Neural cell (in vitro differentiated cells): ENCODE measurements at regions not wholly inside any gene's neighbourhood (a gene's known extent, or its start where the extent isn't known, plus 50 kb on each side); places are given as distances from the start of the nearest gene placed in this dataset.

Experiments used
- H2AFZ ChIP-seq: fragments of 200-600, 300-800 bp; sonication (generic), shearing (Covaris generic); 2 replicates; pipeline ENCODE4 v1.6.0; 2014; ENCODE audit warnings: low read depth, mild to moderate bottlenecking, antibody characterized with exemption, low read length, moderate library complexity
- H3F3A ChIP-seq: fragments of 200-600 bp; shearing (Covaris generic); 2 replicates; pipeline ENCODE4 v1.6.1; 2016; ENCODE audit warnings: mild to moderate bottlenecking, moderate library complexity, mixed read lengths, antibody characterized with exemption, low read length; ENCODE audit not compliant: insufficient read depth, poor library complexity, severe bottlenecking
- H3K27ac ChIP-seq: fragments of 200-600, 300-800 bp; sonication (generic), shearing (Covaris generic); 2 replicates; pipeline ENCODE4 v1.5.1; 2014; ENCODE audit warnings: mild to moderate bottlenecking, low read length, moderate library complexity
- H3K27me3 ChIP-seq: fragments of 300-800, 200-600 bp; sonication (generic), shearing (Covaris generic); 2 replicates; pipeline ENCODE4 v1.6.0; 2014; ENCODE audit warnings: mild to moderate bottlenecking, low read depth, low read length, moderate library complexity; ENCODE audit not compliant: insufficient read depth
- H3K36me3 ChIP-seq: fragments of 300-800, 200-600 bp; sonication (generic), shearing (Covaris generic); 2 replicates; pipeline ENCODE4 v1.5.1; 2014; ENCODE audit warnings: mild to moderate bottlenecking, antibody characterized with exemption, low read length, moderate library complexity; ENCODE audit not compliant: insufficient read depth
- H3K4me2 ChIP-seq: fragments of 300-800, 200-600 bp; sonication (generic), shearing (Covaris generic); 2 replicates; pipeline ENCODE4 v1.6.0; 2014; ENCODE audit warnings: mild to moderate bottlenecking, low read length
- H3K4me3 ChIP-seq: fragments of 300-800, 200-600 bp; sonication (generic), shearing (Covaris generic); 2 replicates; pipeline ENCODE4 v1.5.1; 2014; ENCODE audit warnings: mild to moderate bottlenecking, low read length, moderate library complexity
- H3K79me2 ChIP-seq: fragments of 200-600 bp; shearing (Covaris generic); replicated peaks from 2 replicates; pipeline ENCODE4 v1.6.0; 2014; ENCODE audit warnings: mild to moderate bottlenecking, low read length, moderate library complexity; ENCODE audit not compliant: insufficient read depth
- H3K9ac ChIP-seq: fragments of 300-800, 200-600 bp; sonication (generic), shearing (Covaris generic); 2 replicates; pipeline ENCODE4 v1.6.1; 2016; ENCODE audit warnings: mild to moderate bottlenecking, low read length, mixed read lengths
- H3K9me2 ChIP-seq: fragments of 200-600 bp; shearing (Covaris generic); 2 replicates; pipeline ENCODE4 v1.6.1; 2016; ENCODE audit warnings: mild to moderate bottlenecking, low read length, mixed read lengths; ENCODE audit not compliant: insufficient read depth
- H3K9me3 ChIP-seq: fragments of 200-600, 300-800 bp; sonication (generic), shearing (Covaris generic); 2 replicates; pipeline ENCODE4 v1.6.1; 2016; ENCODE audit warnings: mild to moderate bottlenecking, mixed run types, low read length, moderate library complexity, mixed read lengths
- H4K20me1 ChIP-seq: fragments of 200-600 bp; shearing (Covaris generic); 2 replicates; pipeline ENCODE4 v1.6.1; 2016; ENCODE audit warnings: mild to moderate bottlenecking, mixed run types; ENCODE audit not compliant: insufficient read depth
- EZH2 ChIP-seq: fragments of 200-600, 300-800 bp; shearing (Covaris generic), sonication (generic); IDR thresholded peaks from 2 replicates; pipeline ENCODE4 v1.6.1; 2014; ENCODE audit warnings: antibody characterized with exemption, low read length, borderline replicate concordance, mild to moderate bottlenecking; ENCODE audit not compliant: insufficient read depth, poor library complexity, severe bottlenecking
- MXI1 ChIP-seq: fragments of 450-650 bp; conservative IDR thresholded peaks from 2 replicates; pipeline ENCODE4 v1.6.1; 2014; ENCODE audit warnings: antibody characterized with exemption, mild to moderate bottlenecking; ENCODE audit not compliant: poor library complexity, severe bottlenecking
- POLR2AphosphoS5 ChIP-seq: IDR thresholded peaks from 2 replicates; pipeline ENCODE4 v1.6.1; 2012
- SMC3 ChIP-seq: fragments of 450-650 bp; conservative IDR thresholded peaks from 2 replicates; pipeline ENCODE4 v1.6.1; 2014; ENCODE audit warnings: antibody characterized with exemption, mild to moderate bottlenecking, moderate library complexity; ENCODE audit not compliant: poor library complexity
- TF ChIP-seq, protein P1 (sequence below): IDR thresholded peaks from 2 replicates; pipeline ENCODE4 v1.6.1; 2012; ENCODE audit warnings: borderline replicate concordance
- TF ChIP-seq, protein P2 (sequence below): fragments of 450-650 bp; IDR thresholded peaks from 2 replicates; pipeline ENCODE4 v1.5.1; 2014; ENCODE audit warnings: antibody characterized with exemption, mild to moderate bottlenecking, moderate library complexity; ENCODE audit not compliant: poor library complexity, severe bottlenecking

DNA sequence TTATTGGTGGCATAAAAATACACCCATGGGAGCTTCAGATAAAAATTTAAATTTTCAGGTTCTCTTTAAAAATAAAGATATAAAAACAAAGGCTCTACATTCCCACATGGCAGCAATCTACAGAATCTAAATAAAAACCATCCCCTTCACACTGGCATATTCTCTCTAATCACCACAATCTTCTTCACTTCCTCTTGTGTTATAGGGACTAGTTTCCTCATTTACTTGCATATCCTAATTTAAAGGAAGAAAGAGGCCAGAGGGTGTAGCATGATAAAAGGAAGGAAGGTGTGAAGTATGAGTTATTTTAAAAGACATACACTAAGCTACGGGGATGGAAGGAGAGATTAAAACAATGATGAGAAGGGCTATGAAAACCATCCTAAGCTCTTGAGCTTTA lies 390.5 kb downstream of the ZNF608 start:
- Histone ChIP-seq H3K36me3 (no peaks in the 10 kb centered on the region), H2AFZ (no peak overlapping the region), H3K4me3 (no peak overlapping the region), H3K79me2 (no peaks in the 10 kb centered on the region), H3K27ac (no peak overlapping the region), H3K9ac (no peak overlapping the region), H3K4me2 (no peak overlapping the region), H3F3A (no peaks in the 10 kb centered on the region), H4K20me1 (no peaks in the 10 kb centered on the region), H3K9me3 (no peaks in the 10 kb centered on the region), H3K9me2 (no peaks in the 10 kb centered on the region), H3K27me3 (no peaks in the 10 kb centered on the region)
- TF ChIP-seq, protein P1, sequence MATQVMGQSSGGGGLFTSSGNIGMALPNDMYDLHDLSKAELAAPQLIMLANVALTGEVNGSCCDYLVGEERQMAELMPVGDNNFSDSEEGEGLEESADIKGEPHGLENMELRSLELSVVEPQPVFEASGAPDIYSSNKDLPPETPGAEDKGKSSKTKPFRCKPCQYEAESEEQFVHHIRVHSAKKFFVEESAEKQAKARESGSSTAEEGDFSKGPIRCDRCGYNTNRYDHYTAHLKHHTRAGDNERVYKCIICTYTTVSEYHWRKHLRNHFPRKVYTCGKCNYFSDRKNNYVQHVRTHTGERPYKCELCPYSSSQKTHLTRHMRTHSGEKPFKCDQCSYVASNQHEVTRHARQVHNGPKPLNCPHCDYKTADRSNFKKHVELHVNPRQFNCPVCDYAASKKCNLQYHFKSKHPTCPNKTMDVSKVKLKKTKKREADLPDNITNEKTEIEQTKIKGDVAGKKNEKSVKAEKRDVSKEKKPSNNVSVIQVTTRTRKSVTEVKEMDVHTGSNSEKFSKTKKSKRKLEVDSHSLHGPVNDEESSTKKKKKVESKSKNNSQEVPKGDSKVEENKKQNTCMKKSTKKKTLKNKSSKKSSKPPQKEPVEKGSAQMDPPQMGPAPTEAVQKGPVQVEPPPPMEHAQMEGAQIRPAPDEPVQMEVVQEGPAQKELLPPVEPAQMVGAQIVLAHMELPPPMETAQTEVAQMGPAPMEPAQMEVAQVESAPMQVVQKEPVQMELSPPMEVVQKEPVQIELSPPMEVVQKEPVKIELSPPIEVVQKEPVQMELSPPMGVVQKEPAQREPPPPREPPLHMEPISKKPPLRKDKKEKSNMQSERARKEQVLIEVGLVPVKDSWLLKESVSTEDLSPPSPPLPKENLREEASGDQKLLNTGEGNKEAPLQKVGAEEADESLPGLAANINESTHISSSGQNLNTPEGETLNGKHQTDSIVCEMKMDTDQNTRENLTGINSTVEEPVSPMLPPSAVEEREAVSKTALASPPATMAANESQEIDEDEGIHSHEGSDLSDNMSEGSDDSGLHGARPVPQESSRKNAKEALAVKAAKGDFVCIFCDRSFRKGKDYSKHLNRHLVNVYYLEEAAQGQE: no peak

DNA sequence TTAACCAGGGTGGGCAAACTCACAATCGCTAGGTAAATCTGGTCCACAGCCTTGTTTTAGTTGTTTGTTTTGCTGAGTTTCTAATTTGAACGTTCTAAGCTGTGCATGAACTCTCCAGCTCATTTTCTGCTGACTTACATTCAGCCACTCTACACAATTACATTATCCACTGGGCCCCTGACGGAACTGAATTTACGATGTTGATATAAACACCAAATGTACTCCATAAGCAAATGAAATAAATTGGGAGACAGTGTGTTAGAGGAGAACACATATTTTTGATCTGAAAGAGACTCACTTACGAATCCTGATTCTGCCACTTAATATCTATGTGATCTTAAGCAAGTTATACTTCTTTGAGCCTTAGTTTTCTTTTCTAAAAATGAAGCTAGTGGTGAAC lies 393.4 kb downstream of the ZNF608 start:
- TF ChIP-seq MXI1 (no peak), SMC3 (no peak), EZH2 (no peak), POLR2AphosphoS5 (no peak)
- TF ChIP-seq, protein P2, sequence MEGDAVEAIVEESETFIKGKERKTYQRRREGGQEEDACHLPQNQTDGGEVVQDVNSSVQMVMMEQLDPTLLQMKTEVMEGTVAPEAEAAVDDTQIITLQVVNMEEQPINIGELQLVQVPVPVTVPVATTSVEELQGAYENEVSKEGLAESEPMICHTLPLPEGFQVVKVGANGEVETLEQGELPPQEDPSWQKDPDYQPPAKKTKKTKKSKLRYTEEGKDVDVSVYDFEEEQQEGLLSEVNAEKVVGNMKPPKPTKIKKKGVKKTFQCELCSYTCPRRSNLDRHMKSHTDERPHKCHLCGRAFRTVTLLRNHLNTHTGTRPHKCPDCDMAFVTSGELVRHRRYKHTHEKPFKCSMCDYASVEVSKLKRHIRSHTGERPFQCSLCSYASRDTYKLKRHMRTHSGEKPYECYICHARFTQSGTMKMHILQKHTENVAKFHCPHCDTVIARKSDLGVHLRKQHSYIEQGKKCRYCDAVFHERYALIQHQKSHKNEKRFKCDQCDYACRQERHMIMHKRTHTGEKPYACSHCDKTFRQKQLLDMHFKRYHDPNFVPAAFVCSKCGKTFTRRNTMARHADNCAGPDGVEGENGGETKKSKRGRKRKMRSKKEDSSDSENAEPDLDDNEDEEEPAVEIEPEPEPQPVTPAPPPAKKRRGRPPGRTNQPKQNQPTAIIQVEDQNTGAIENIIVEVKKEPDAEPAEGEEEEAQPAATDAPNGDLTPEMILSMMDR: no peak
- Histone ChIP-seq H3K9me2 (no peaks in the 10 kb centered on the region), H3K9ac (no peak overlapping the region), H3K27ac (no peak overlapping the region), H3K4me2 (no peak overlapping the region), H3K36me3 (no peaks in the 10 kb centered on the region), H4K20me1 (no peaks in the 10 kb centered on the region), H3K79me2 (no peaks in the 10 kb centered on the region), H2AFZ (no peak overlapping the region), H3K9me3 (no peaks in the 10 kb centered on the region), H3F3A (no peaks in the 10 kb centered on the region), H3K4me3 (no peak overlapping the region), H3K27me3 (no peaks in the 10 kb centered on the region)

DNA sequence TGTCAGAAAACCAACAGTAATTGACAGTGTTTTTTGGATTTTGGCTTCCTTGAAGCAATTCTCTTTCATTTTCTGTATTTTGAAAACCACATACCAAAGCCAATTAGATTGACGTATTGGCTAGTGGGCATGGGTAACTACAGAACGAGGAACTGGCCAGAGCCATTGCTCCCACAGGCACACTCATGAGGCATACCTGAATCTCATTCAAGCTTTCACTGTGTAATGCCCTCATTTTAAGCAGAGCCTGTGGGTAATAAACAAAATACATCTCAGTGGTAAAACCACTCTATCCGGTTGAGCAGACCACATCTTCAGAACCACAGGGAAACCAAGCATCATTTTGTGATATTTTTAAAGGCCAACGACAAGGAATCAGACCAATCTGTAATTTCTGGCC lies 394.1 kb downstream of the ZNF608 start:
- TF ChIP-seq, protein P2: no peak
- TF ChIP-seq POLR2AphosphoS5 (no peak), SMC3 (no peak)
- TF ChIP-seq, protein P1: no peak
- H3K9ac ChIP-seq: no peak overlapping the region
- no peak overlapping the region for H3K4me2 ChIP-seq
- H3K36me3 ChIP-seq: no peaks in the 10 kb centered on the region
- no peak overlapping the region for H3K27ac ChIP-seq
- no peaks in the 10 kb centered on the region for H3K9me3 ChIP-seq
- no peaks in the 10 kb centered on the region for H3K27me3 ChIP-seq
- H3K79me2 ChIP-seq: no peaks in the 10 kb centered on the region
- H2AFZ ChIP-seq: no peak overlapping the region
- H3F3A ChIP-seq: no peaks in the 10 kb centered on the region
- H3K4me3 ChIP-seq: no peak overlapping the region
- no peaks in the 10 kb centered on the region for H3K9me2 ChIP-seq
- H4K20me1 ChIP-seq: no peaks in the 10 kb centered on the region
